ENCODE measurements at regions not wholly inside any gene's neighbourhood (a gene's known extent, or its start where the extent isn't known, plus 50 kb on each side); places are given as distances from the start of the nearest gene placed in this dataset.

GRCh38 chr3:1848935-1849334 lies 249.7 kb upstream of the CNTN4 start:
- TF ChIP-seq, protein P1, sequence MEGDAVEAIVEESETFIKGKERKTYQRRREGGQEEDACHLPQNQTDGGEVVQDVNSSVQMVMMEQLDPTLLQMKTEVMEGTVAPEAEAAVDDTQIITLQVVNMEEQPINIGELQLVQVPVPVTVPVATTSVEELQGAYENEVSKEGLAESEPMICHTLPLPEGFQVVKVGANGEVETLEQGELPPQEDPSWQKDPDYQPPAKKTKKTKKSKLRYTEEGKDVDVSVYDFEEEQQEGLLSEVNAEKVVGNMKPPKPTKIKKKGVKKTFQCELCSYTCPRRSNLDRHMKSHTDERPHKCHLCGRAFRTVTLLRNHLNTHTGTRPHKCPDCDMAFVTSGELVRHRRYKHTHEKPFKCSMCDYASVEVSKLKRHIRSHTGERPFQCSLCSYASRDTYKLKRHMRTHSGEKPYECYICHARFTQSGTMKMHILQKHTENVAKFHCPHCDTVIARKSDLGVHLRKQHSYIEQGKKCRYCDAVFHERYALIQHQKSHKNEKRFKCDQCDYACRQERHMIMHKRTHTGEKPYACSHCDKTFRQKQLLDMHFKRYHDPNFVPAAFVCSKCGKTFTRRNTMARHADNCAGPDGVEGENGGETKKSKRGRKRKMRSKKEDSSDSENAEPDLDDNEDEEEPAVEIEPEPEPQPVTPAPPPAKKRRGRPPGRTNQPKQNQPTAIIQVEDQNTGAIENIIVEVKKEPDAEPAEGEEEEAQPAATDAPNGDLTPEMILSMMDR (conservative IDR thresholded peaks at IDR 0.05 in 1 of 2, IDR thresholded peaks at IDR 0.05 in 1 of 2; ENCODE audit: low read depth in 1 of 2, low read length in 2 of 2): no peak
- no peak for TF ChIP-seq EZH2 (IDR thresholded peaks at IDR 0.05; ENCODE audit: low read length, missing control alignments)
- Histone ChIP-seq H3K4me2 (ENCODE audit: extremely low read depth, insufficient read depth, low read length) (no peak overlapping the region), H3K27ac (ENCODE audit: insufficient read depth, low read length) (no peak overlapping the region), H3K9ac (ENCODE audit: insufficient read depth, low read length) (no peak overlapping the region), H3K4me3 (replicated peaks in 1 of 4; ENCODE audit: control extremely low read depth in 1 of 4, insufficient read depth in 1 of 4, low read depth in 3 of 4, low read length in 4 of 4) (no peak overlapping the region), H3K36me3 (ENCODE audit: control insufficient read depth, insufficient read depth, low read length) (no peaks in the 10 kb centered on the region), H3K4me1 (ENCODE audit: control insufficient read depth, extremely low read depth, insufficient read depth, low read length) (no peaks in the 10 kb centered on the region), H3K9me3 (ENCODE audit: control insufficient read depth, insufficient read depth, low read depth, low read length) (no peaks in the 10 kb centered on the region), H3K27me3 (ENCODE audit: control insufficient read depth, insufficient read depth, low read length) (no peaks in the 10 kb centered on the region), H4K20me1 (ENCODE audit: control insufficient read depth, extremely low read depth, insufficient read depth, low read length) (no peaks in the 10 kb centered on the region), H3K79me2 (ENCODE audit: control insufficient read depth, insufficient read depth, low read length) (no peaks in the 10 kb centered on the region), H2AFZ (ENCODE audit: low read length) (no peak overlapping the region)
- DNase-seq (ENCODE audit: low read depth in 2 of 2): no peak

- Histone ChIP-seq H3K4me1 (ENCODE audit: control insufficient read depth, extremely low read depth, insufficient read depth, low read length) (no peaks in the 10 kb centered on the region), H3K79me2 (ENCODE audit: control insufficient read depth, insufficient read depth, low read length) (no peaks in the 10 kb centered on the region), H4K20me1 (ENCODE audit: control insufficient read depth, extremely low read depth, insufficient read depth, low read length) (no peaks in the 10 kb centered on the region), H3K4me3 (replicated peaks in 1 of 4; ENCODE audit: control extremely low read depth in 1 of 4, insufficient read depth in 1 of 4, low read depth in 3 of 4, low read length in 4 of 4) (no peak overlapping the region), H3K36me3 (ENCODE audit: control insufficient read depth, insufficient read depth, low read length) (no peaks in the 10 kb centered on the region), H3K4me2 (ENCODE audit: extremely low read depth, insufficient read depth, low read length) (no peak overlapping the region), H3K9me3 (ENCODE audit: control insufficient read depth, insufficient read depth, low read depth, low read length) (no peaks in the 10 kb centered on the region), H3K27ac (ENCODE audit: insufficient read depth, low read length) (no peak overlapping the region), H2AFZ (ENCODE audit: low read length) (no peak overlapping the region), H3K9ac (ENCODE audit: insufficient read depth, low read length) (no peak overlapping the region), H3K27me3 (ENCODE audit: control insufficient read depth, insufficient read depth, low read length) (no peaks in the 10 kb centered on the region)
- no peak for TF ChIP-seq EZH2 (IDR thresholded peaks at IDR 0.05; ENCODE audit: low read length, missing control alignments)
- TF ChIP-seq, protein P1 (conservative IDR thresholded peaks at IDR 0.05 in 1 of 2, IDR thresholded peaks at IDR 0.05 in 1 of 2; ENCODE audit: low read depth in 1 of 2, low read length in 2 of 2): no peak
- no peak for DNase-seq (ENCODE audit: low read depth in 2 of 2)
Measured at GRCh38 chr3:1852950-1853349, 245.7 kb upstream of the CNTN4 start.

GRCh38 chr3:1855841-1856240 lies 242.8 kb upstream of the CNTN4 start:
- Histone ChIP-seq H3K9me3 (ENCODE audit: control insufficient read depth, insufficient read depth, low read depth, low read length) (no peaks in the 10 kb centered on the region), H3K79me2 (ENCODE audit: control insufficient read depth, insufficient read depth, low read length) (no peaks in the 10 kb centered on the region), H3K9ac (ENCODE audit: insufficient read depth, low read length) (no peak overlapping the region), H4K20me1 (ENCODE audit: control insufficient read depth, extremely low read depth, insufficient read depth, low read length) (no peaks in the 10 kb centered on the region), H3K36me3 (ENCODE audit: control insufficient read depth, insufficient read depth, low read length) (no peaks in the 10 kb centered on the region), H3K4me1 (ENCODE audit: control insufficient read depth, extremely low read depth, insufficient read depth, low read length) (no peaks in the 10 kb centered on the region), H3K27me3 (ENCODE audit: control insufficient read depth, insufficient read depth, low read length) (no peaks in the 10 kb centered on the region), H3K4me2 (ENCODE audit: extremely low read depth, insufficient read depth, low read length) (no peak overlapping the region), H3K27ac (ENCODE audit: insufficient read depth, low read length) (no peak overlapping the region), H2AFZ (ENCODE audit: low read length) (no peak overlapping the region), H3K4me3 (replicated peaks in 1 of 4; ENCODE audit: control extremely low read depth in 1 of 4, insufficient read depth in 1 of 4, low read depth in 3 of 4, low read length in 4 of 4) (no peak overlapping the region)
- TF ChIP-seq, protein P1 (conservative IDR thresholded peaks at IDR 0.05 in 1 of 2, IDR thresholded peaks at IDR 0.05 in 1 of 2; ENCODE audit: low read depth in 1 of 2, low read length in 2 of 2): no peak
- no peak for TF ChIP-seq EZH2 (IDR thresholded peaks at IDR 0.05; ENCODE audit: low read length, missing control alignments)
- DNase-seq (ENCODE audit: low read depth in 2 of 2): no peak

All from fibroblast of lung (primary cell).